PC-3 (cell line): ENCODE measurements at regions not wholly inside any gene's neighbourhood (a gene's known extent, or its start where the extent isn't known, plus 50 kb on each side); places are given as distances from the start of the nearest gene placed in this dataset.
"Not testable (repeated sequence)": the region's sequence is repeated elsewhere in the genome, so short reads cannot be mapped to it uniquely, and the experiment has no call there.

Experiments used
- ATAC-seq: fragments of 200-7000 bp; cut with Tn5 transposase; 2 replicates; pipeline ENCODE4 v1.9.1; 2020; ENCODE audit warnings: mild to moderate bottlenecking, moderate library complexity
- BruUV-seq: library from RNA; stranded (reverse); fragments of 400-500 nt; replicated peaks from 2 replicates; lab custom pipeline; 2021; lab: Mats Ljungman, UMichigan
- CTCF ChIA-PET: fragments of 300-600 bp; sonication (Branson Sonifier 250); formaldehyde crosslinking; loops from one replicate; lab custom pipeline; 2022; ENCODE audit warnings: antibody characterized with exemption; lab: Charles Lee
- POLR2A ChIA-PET: fragments of 300-600 bp; sonication (Branson Sonifier 250); formaldehyde crosslinking; loops from one replicate; lab custom pipeline; 2022; ENCODE audit warnings: antibody characterized with exemption; ENCODE audit not compliant: unreplicated experiment; lab: Charles Lee
- DNase-seq: peaks from one replicate; pipeline ENCODE4 v3.0.0-alpha.2; 2015
- H2AFZ ChIP-seq: fragments of 300-600 bp; sonication (generic); 2 replicates; pipeline ENCODE4 v1.6.0; 2016; ENCODE audit warnings: antibody characterized with exemption, low read length
- H3F3A ChIP-seq: fragments of 300-600 bp; sonication (generic); one replicate; pipeline ENCODE4 v1.6.0; 2017; ENCODE audit warnings: antibody characterized with exemption, low read length, control low read depth, mild to moderate bottlenecking; ENCODE audit not compliant: unreplicated experiment
- H3K27ac ChIP-seq: fragments of 300-600 bp; sonication (generic); 2 replicates; pipeline ENCODE4 v1.5.1; 2016; ENCODE audit warnings: mild to moderate bottlenecking, low read length
- H3K27me3 ChIP-seq: fragments of 300-600 bp; sonication (generic); 2 replicates; pipeline ENCODE4 v1.6.1; 2016; ENCODE audit warnings: low read length, mixed read lengths
- H3K36me3 ChIP-seq: fragments of 300-600 bp; sonication (generic); 2 replicates; pipeline ENCODE4 v1.6.1; 2016; ENCODE audit warnings: low read depth, mixed run types, low read length, mixed read lengths
- H3K4me1 ChIP-seq: fragments of 300-600 bp; sonication (generic); 2 replicates; pipeline ENCODE4 v1.5.1; 2016; ENCODE audit warnings: low read length; ENCODE audit not compliant: insufficient read depth
- H3K4me2 ChIP-seq: fragments of 300-600 bp; sonication (generic); 2 replicates; pipeline ENCODE4 v1.6.0; 2016; ENCODE audit warnings: low read length
- H3K4me3 ChIP-seq: fragments of 300-600 bp; sonication (generic); 2 replicates; pipeline ENCODE4 v1.5.1; 2016; ENCODE audit warnings: mild to moderate bottlenecking, low read length, mixed read lengths
- H3K79me2 ChIP-seq: fragments of 300-600 bp; sonication (generic); 2 replicates; pipeline ENCODE4 v1.6.1; 2017; ENCODE audit warnings: low read length, mixed read lengths
- H3K9ac ChIP-seq: fragments of 300-600 bp; sonication (generic); 2 replicates; pipeline ENCODE4 v1.6.0; 2016; ENCODE audit warnings: mild to moderate bottlenecking, low read length
- H3K9me2 ChIP-seq: fragments of 300-600 bp; sonication (generic); replicated peaks from 2 replicates; pipeline ENCODE4 v1.6.1; 2016; ENCODE audit warnings: mixed run types, low read length, mixed read lengths
- H3K9me3 ChIP-seq: fragments of 300-600 bp; sonication (generic); 2 replicates; pipeline ENCODE4 v1.6.1; 2016; ENCODE audit warnings: low read length, mixed read lengths
- H4K20me1 ChIP-seq: fragments of 300-600 bp; sonication (generic); 2 replicates; pipeline ENCODE4 v1.6.1; 2016; ENCODE audit warnings: low read length, mixed read lengths
- CTCF ChIP-seq: fragments of 300-600 bp; sonication (generic); conservative IDR thresholded peaks from 2 replicates; pipeline ENCODE4 v1.5.1; 2017; ENCODE audit warnings: antibody characterized with exemption, low read depth, mild to moderate bottlenecking, low read length
- EZH2 ChIP-seq: fragments of 300-600 bp; sonication (generic); IDR thresholded peaks from one replicate; pipeline ENCODE4 v1.6.1; 2017; ENCODE audit warnings: antibody characterized with exemption, mild to moderate bottlenecking, low read length; ENCODE audit not compliant: unreplicated experiment
- EZH2phosphoT487 ChIP-seq: fragments of 300-600 bp; sonication (generic); IDR thresholded peaks from 2 replicates; pipeline ENCODE4 v1.6.1; 2018; ENCODE audit warnings: mild to moderate bottlenecking, antibody characterized with exemption, low read length, borderline replicate concordance
- intact Hi-C: fragments of 100-400 bp; cut with micrococcal nuclease; formaldehyde crosslinking; loops from 2 replicates; pipeline ENCODE4 v1.9.0; 2023

- Histone ChIP-seq H3K9me3 (no peaks in the 10 kb centered on the region), H3K4me3 (no peak overlapping the region), H3K36me3 (no peaks in the 10 kb centered on the region), H3K27ac (no peak overlapping the region), H3K9me2 (no peaks in the 10 kb centered on the region), H3K27me3 (no peaks in the 10 kb centered on the region), H3K9ac (no peak overlapping the region), H4K20me1 (no peaks in the 10 kb centered on the region), H3K4me2 (no peak overlapping the region), H3F3A (no peaks in the 10 kb centered on the region), H3K4me1 (no peaks in the 10 kb centered on the region), H3K79me2 (no peaks in the 10 kb centered on the region), H2AFZ (no peak overlapping the region)
- no peak for DNase-seq
- ATAC-seq = no peak
- ChIA-PET CTCF (no interaction called here), POLR2A (no interaction called here)
- intact Hi-C loops = no loop called here
- BruUV-seq = no TSS peak
- no peak for TF ChIP-seq EZH2phosphoT487
- no peak for TF ChIP-seq EZH2
- no peak for TF ChIP-seq CTCF
Measured at GRCh38 chr5:84872768-84873167, 488.1 kb upstream of the EDIL3 start.

GRCh38 chr5:84870369-84870768 lies 485.7 kb upstream of the EDIL3 start:
- ChIA-PET POLR2A (no interaction called here), CTCF (no interaction called here)
- Histone ChIP-seq H3K79me2 (no peaks in the 10 kb centered on the region), H3K9me3 (no peaks in the 10 kb centered on the region), H3F3A (no peaks in the 10 kb centered on the region), H3K9ac (no peak overlapping the region), H3K4me1 (no peaks in the 10 kb centered on the region), H3K4me2 (no peak overlapping the region), H3K4me3 (no peak overlapping the region), H4K20me1 (no peaks in the 10 kb centered on the region), H2AFZ (no peak overlapping the region), H3K27ac (no peak overlapping the region), H3K27me3 (no peaks in the 10 kb centered on the region), H3K36me3 (no peaks in the 10 kb centered on the region), H3K9me2 (no peaks in the 10 kb centered on the region)
- DNase-seq (no peak), ATAC-seq (no peak)
- no TSS peak for BruUV-seq
- TF ChIP-seq EZH2phosphoT487 (no peak), EZH2 (no peak), CTCF (no peak)
- intact Hi-C loops = no loop called here

DNA sequence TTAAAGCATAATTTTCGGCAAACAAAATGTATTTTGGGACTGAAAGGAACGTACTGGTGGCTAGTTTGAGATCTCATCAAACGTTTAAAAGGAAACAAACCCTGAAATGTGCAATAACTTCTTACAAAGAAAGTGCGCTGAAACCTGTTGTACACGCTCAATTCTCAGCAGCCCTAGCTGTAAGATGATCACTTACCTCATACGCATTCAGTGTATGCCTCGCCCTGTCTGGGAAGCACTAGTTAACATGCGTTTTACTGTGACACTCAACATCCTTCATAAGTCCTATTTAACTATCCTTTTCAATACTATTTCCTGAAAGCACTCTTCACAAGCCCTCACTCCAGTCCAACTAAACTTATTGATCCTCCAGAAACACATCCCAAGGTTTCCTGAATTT lies 485.0 kb upstream of the EDIL3 start:
- DNase-seq (no peak), ATAC-seq (no peak)
- H3K9me3 ChIP-seq = no peaks in the 10 kb centered on the region
- CTCF ChIA-PET = no interaction called here
- H3K9me2 ChIP-seq = no peaks in the 10 kb centered on the region
- BruUV-seq = no TSS peak
- no peak overlapping the region for H3K4me2 ChIP-seq
- no peaks in the 10 kb centered on the region for H3F3A ChIP-seq
- no peaks in the 10 kb centered on the region for H3K79me2 ChIP-seq
- no peak overlapping the region for H3K9ac ChIP-seq
- no peak overlapping the region for H2AFZ ChIP-seq
- H3K36me3 ChIP-seq = no peaks in the 10 kb centered on the region
- no peaks in the 10 kb centered on the region for H3K4me1 ChIP-seq
- POLR2A ChIA-PET = no interaction called here
- no peak overlapping the region for H3K27ac ChIP-seq
- intact Hi-C loops = no loop called here
- H4K20me1 ChIP-seq = no peaks in the 10 kb centered on the region
- no peak overlapping the region for H3K4me3 ChIP-seq
- H3K27me3 ChIP-seq = no peaks in the 10 kb centered on the region
- no peak for TF ChIP-seq EZH2
- no peak for TF ChIP-seq EZH2phosphoT487
- TF ChIP-seq CTCF = no peak

GRCh38 chr5:84863936-84864335 lies 479.3 kb upstream of the EDIL3 start:
- POLR2A ChIA-PET, H4K20me1 ChIP-seq, H3K9ac ChIP-seq, H3K4me1 ChIP-seq, intact Hi-C loops, CTCF ChIA-PET, DNase-seq, H3K9me2 ChIP-seq, H3K27me3 ChIP-seq, H3K4me2 ChIP-seq, H3K4me3 ChIP-seq, H2AFZ ChIP-seq, H3K79me2 ChIP-seq, H3F3A ChIP-seq, BruUV-seq, H3K9me3 ChIP-seq, ATAC-seq, H3K36me3 ChIP-seq, H3K27ac ChIP-seq: not testable (repeated sequence)
